ENCODE measurements at regions not wholly inside any gene's neighbourhood (a gene's known extent, or its start where the extent isn't known, plus 50 kb on each side); places are given as distances from the start of the nearest gene placed in this dataset.

GRCh38 chr5:68407311-68408239, 192.0 kb downstream of the PIK3R1 start:
- DNase-seq (ENCODE audit: low spot score), result no peak

DNA sequence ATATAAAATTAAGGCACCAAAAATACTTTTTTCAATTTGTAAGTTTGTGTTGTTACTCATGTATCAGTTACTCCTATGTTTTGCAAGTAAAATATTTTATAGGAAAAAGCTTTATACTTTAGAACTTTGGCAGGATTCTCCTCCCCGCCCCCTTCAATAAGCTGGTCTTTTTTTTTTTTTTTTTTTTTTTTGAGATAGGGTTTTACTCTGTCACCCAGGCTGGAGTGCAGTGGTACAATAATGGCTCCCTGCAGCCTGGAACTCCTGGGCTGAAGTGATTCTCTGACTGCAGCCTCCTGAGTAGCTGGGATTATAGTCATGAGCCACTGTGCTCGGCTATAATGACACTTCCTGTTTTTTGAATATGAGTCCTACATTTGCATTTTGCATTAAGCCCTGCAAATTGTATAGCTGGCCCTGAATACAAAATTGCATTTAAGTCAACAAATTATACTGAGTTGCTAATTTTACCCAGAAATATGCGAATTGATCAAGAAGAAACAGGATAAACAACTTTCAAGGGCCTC, 192.9 kb downstream of the PIK3R1 start:
- DNase-seq (ENCODE audit: low spot score), result no peak

GRCh38 chr5:68409259-68409658, 193.7 kb downstream of the PIK3R1 start:
- no peak for DNase-seq (ENCODE audit: low spot score)

GRCh38 chr5:68411161-68411560, 195.6 kb downstream of the PIK3R1 start:
- no peak for DNase-seq (ENCODE audit: low spot score)

DNA sequence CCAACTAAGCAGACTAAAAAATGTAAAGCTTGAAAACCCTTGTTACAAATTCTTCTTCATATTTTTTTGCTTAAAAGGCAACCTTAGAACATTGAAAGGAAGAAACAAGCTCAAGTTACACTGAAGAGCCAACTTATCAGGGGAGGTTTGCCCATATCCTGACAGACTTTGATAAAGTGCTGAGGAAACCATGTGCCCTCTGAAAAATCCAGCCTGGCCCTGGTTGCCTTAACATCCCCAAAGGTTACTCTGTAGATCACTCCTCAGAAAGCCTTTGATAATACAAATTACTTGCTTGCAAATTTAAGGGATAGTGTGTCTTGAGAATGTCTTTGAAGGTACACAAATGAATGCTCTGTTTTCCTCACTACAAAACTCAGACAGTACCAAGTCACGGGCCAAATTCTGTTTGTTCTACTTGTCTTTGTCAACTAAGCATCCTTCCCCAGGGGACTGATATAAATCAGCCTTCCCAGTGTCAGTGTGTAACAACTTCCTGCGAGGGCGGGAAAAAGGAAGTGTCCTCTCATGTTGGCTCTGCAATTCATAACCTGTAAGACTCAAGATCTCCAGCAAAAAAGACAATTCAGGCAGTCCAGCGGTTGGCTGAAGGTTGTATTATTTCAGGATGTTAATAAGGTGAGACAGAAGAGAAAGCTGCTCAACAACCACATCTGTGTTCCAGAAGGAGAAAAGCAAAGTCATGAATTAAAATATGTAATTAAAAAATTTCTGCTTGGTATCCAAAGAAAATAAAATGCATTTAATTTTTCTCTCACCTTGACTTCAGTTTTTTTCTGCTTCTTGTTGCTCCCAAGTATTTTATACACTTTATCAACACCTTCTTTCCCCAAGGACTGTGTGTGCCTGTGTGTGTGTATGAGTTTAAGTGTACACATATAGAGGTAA, 199.9 kb downstream of the PIK3R1 start:
- DNase-seq (ENCODE audit: low spot score), result no peak

DNA sequence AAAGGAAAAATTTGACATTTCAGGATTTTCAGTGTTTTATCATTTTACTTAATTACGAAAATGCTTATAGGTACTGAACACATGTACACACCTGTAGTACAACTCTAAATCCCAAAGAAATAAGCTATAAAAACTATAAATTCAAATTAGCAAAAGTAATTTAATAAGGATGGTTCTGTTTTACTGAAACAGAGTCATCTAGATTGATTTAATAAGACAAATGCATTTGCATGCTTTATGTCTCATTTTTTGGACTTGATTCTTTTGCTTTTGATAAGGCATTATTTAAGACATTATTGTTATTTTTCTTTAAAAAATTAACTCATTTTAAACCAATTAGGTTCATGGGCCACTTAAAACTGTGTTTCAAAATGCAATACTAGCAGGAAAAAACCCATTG, 201.2 kb downstream of the PIK3R1 start:
- no peak for DNase-seq (ENCODE audit: low spot score)

DNA sequence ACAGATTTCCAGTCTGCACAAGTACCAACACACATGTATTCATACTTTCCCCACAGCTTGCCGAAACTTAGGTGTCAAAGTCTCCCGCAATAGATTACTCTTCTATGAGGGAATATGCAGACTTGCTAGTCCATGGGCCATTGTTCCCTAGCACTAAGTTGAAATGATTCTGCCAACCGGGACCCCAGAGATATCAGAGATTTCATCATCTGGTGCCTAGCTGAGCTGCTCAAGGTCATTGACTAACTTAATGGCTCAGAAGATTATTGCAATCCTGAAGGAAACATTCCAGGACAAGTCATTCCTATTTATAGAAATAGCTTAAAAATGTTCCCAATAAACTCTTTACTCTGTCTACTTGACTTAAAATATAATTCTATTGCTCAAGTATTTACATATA, 202.6 kb downstream of the PIK3R1 start:
- no peak for DNase-seq (ENCODE audit: low spot score)

- DNase-seq (ENCODE audit: low spot score), result no peak
Observed at GRCh38 chr5:68418680-68419079, 203.1 kb downstream of the PIK3R1 start.

GRCh38 chr5:68419081-68419636, 203.6 kb downstream of the PIK3R1 start:
- DNase-seq (ENCODE audit: low spot score), result no peak

DNA sequence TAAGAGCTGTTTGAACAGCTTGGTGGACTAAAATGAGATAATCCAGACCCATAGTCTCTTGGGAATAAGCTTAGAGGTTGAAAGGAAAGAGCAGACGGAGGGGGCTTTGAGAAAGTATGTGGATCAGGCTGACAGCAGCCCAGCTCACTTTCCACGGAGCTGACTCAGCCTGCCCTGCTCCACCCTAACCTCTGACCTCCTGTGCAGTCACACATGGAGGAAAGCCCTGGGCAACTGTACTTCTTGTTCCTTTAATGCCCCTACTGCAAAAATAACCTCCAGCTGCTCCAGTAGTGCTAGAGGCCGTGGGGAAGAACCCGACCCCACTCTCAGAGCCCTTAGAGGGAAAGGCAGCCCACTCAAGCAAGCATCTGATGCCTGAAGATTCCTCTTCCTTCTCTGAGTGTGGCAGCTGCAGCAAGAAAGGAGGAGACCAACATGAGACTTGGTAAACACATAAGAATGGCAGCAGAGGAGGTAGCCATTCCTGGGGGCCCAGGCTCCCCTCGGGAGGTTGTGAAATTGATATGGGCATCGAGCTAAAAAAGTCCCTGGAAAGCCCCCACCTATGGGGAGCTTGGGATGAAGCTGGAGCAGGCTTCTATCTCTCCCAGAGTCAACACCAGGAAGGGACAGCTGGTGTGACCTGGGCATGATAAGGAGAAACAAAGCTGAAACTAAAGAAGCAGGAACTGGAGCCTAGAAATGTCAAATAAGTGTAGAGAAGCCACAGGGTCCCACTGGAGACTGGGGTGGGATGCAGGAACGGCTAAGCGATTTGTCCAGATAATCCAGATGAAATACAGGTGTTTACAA, 204.3 kb downstream of the PIK3R1 start:
- DNase-seq (ENCODE audit: low spot score), result peak; percentile 69

DNA sequence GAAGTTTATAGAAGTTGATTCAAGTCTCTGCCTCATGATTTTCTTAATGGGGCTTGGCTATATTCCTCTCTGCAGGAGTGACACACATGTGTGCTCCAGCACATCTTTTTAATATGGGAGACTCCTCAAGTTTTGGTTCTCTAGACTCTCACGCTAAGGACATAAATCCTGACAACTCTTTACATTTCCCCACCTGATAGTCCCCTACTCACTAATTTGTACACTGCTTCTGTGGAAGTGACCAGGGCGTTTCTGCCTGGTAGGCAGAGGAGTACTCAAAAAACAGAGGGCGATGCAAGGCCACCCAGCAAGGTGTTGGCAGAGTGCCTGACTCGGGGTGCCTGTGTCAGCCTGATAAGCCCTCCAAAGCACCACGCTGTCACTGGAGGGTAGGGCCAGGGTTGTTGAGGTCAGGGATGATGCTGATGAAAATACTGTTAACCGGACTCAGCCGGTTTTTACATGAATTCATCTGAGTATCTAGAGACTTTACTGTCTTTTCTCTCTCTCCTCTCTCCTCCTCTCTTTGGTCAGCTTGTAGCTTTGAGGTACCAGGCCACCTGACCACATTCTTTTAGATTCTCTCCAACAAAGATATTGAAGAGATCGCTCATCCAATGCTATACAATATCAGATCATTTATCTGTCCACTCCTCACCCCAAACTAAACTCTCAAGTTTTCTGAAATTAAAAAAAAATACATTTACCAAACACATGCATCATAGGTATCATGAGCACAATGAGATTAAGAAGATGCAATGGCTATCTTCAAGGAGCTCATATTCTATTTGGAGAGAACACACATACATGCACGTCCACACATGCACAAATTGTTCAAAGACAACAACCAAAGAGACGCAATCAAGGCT, 205.2 kb downstream of the PIK3R1 start:
- DNase-seq (ENCODE audit: low spot score), result no peak

GRCh38 chr5:68421485-68422220, 206.1 kb downstream of the PIK3R1 start:
- no peak for DNase-seq (ENCODE audit: low spot score)

DNA sequence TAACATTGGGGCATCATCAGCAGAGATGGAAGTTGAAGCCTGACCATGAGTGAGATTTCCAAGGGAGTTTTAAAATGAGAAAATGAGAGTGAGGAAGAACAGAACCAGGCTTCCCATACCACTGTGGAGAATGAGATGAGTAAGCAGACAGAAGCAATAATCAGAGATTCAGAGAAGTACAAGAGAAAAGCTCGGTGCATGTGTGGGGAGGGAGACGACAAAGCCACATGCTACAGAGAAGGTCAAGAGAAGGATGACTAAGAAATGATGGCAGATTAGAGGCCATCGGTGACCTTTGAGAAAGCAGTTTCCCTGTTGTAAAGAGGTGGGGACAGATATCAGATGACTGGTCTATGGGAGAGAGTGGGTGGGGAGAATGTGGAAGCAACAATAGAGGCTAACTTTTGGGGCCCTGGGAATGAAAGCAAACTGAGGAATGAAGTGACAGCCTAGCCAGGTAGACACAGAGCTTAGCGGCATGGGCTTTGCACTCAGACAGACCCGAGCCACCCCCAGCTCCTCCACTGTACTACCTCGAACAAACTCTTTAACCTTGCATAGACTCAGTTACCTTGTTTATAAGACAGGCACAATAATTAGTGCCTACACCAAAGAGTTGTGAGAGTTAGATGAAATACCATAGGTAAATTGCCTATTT, 207.7 kb downstream of the PIK3R1 start:
- DNase-seq (ENCODE audit: low spot score), result no peak

GRCh38 chr5:68424799-68425537, 209.4 kb downstream of the PIK3R1 start:
- no peak for DNase-seq (ENCODE audit: low spot score)

DNA sequence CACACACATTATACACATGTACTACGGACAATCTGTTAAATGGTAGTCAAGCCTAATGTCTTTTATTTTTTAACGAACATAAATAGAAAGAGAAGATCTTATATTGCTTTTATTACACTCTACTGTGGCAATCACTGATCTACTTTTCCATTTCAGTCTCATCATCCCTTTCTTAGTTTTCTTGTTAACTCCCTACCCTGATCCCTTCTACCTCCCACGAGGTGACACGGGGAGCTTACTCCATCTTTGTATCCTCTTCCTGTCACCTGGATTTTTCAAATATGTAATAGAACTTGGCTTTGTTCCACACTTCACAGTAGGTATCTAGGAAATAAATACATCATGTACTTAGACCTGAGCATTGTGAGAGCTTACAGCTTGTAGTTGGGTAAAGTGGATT, 211.0 kb downstream of the PIK3R1 start:
- DNase-seq (ENCODE audit: low spot score), result no peak

DNA sequence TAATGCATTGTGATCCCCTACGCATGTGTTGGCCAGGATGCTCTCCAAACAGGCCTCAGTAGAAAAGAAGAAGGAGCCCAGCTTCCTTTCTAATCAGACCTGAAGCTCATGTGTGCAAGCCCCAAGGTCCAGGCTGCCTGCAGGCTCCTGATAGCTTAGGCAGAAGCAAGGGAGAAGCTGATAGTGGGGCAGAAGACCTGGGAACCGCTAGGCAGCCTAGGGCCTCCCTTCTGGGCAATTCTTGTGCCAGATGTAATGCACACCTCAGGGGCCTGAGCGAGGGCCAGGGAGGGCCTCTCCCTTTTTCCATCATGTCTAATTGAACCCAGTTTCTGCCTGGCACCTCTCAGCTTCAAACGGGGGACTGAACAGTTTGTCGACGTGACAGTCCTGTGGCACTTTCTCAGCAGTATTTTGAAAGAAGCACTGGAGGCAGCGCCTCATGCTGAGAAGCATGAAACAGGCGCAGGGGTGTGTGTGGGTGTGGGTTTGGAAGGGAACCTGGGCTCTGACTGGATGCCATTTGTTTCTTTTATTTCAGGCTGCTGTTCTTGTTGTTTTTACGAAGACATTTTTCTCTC, 212.8 kb downstream of the PIK3R1 start:
- no peak for DNase-seq (ENCODE audit: low spot score)

GRCh38 chr5:68429510-68429909, 214.0 kb downstream of the PIK3R1 start:
- DNase-seq (ENCODE audit: low spot score), result no peak

GRCh38 chr5:68430279-68430678, 214.7 kb downstream of the PIK3R1 start:
- no peak for DNase-seq (ENCODE audit: low spot score)

Measured in ecto neural progenitor cell (in vitro differentiated cells).